ENCODE measurements at regions not wholly inside any gene's neighbourhood (a gene's known extent, or its start where the extent isn't known, plus 50 kb on each side); places are given as distances from the start of the nearest gene placed in this dataset.

DNA sequence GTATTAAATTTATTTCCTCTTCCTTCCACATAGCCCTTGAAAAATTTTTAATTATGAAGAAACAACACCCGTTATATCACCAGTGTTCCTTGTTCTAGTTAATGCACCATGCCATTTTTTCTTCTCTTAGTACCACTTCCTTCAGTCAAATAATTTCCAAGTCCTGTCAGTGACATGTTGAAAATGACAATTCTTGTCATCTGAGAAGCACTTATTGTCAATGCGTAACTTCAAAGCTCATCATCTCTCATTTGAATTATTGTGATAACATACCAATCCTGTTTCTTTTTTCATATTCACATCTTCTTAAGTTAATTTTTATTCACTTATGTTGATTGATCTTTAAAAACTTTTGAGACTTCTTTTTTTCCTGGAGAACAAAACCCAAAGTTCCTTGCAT is 320.4 kb downstream of the ASXL3 start:
- in situ Hi-C loops (cut with MboI; ENCODE audit: low pct_unique_long_range_greater_than_20kb, low sequenced_read_pairs), result no loop called here
- DNase-seq, result no peak

DNA sequence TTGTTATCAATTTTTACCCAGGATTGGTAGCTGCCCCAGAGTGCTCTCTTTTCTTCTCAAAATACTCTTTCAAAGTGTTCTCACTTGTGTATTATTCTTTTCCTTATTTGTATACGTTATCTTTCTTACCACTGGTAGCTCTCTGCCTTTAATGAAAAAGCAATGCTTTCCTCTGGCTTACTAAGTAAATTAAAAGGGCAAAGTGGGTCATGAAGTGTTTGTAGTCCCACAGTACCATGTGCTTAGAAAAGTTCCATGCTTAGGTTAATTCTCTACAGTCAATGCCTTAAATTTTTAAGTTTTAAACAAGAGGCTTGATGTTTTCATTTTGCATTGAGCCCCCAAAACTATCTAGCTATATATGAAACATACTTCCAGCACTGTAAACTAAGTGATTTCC is 300.2 kb downstream of the ASXL3 start:
- DNase-seq, result no peak
- in situ Hi-C loops (cut with MboI; ENCODE audit: low pct_unique_long_range_greater_than_20kb, low sequenced_read_pairs), result no loop called here

DNA sequence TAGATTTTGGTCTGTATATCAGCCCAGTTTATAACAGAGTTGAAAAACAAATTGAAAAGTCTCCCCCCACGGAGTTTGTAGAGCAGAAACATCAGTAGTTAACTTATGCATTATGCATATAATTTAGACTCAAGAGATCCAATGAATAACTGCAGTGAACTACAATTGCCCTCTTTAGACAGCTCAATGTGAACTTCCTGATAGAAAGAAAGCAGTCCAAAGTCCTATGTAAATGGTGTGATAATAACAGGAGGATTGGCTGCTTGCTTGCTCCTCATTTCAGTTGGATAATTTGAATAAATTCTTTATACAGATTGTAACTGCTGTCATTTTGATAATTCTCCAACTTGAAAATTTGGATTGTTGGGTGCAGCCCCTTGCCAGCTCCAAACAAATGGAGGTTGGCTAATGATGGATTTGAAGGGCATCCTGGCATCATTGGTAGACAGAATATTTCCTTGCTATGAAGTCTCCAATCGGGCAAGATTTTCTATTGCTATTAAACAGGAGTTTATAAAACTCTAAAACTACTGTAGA is 297.1 kb downstream of the ASXL3 start:
- no peak for DNase-seq
- in situ Hi-C loops (cut with MboI; ENCODE audit: low pct_unique_long_range_greater_than_20kb, low sequenced_read_pairs), result no loop called here

DNA sequence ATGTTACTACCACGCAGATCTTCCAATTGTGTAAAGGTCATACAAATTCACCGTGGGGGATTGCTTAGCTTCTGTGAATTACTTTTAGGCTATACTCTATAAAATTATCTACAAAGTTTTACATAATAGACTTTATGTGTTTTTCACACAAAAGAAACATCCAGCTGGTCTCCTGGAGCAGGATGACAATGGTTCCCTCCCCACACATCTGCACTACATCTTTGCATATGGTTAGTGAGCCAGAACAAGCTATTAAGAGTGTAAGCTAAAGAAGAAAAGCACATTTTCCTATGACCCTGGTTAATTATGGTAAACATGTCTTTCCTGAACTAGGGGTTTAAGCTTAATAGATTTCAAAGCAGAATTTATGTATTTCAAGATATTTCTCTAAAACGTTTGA is 295.1 kb downstream of the ASXL3 start:
- in situ Hi-C loops (cut with MboI; ENCODE audit: low pct_unique_long_range_greater_than_20kb, low sequenced_read_pairs), result no loop called here

DNA sequence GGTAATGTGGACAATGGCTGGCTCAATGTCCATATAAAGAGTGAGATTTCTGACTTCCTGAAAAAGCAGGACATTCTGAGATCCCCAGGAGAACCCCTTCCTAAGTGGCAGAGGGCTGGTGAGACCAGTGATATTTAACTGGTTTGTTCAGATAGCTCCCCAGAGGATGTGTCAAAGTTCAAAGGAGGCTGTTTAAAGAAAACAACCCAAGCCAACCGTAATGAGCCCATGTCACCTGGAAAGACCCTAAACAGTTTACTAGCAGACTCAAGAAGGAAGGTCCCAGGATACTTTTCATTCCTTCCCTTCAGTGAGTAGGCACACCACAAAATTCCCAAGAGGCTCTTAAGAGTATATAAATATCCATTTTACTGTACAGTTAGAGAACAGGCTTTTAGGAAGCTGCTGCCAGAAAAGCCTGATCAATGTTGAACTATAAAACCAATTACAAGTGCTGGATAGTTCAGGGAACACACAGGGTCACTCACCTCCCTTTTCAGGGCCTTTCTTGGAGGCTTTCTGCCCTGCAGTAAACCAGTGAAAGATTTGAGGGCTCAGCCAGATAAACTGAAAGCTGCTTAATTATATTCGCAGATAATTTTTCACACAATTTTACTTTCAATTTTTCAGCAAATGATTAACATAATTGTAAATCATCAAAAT is 293.5 kb downstream of the ASXL3 start:
- in situ Hi-C loops (cut with MboI; ENCODE audit: low pct_unique_long_range_greater_than_20kb, low sequenced_read_pairs), result no loop called here

More for the DNA sequence above, 295.1 kb downstream of the ASXL3 start:
- DNase-seq, result no peak

DNA sequence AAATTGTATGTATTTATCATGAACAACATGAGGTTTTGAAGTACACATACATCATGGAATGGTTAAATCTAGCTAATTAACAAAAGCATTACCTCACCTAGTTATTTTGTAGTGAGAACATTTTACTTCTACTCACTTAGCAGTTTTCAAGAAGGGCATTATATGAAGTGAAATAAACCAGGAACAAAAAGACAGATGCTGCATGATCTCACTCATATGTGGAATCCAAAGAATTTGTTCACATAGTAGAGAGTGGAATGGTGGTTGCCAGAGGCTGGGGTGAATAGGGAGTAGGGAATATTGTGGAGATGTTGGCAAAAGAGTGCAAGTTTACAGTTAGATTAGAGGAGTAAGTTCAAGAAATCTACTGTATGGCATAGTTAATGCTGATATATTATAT is 292.0 kb downstream of the ASXL3 start:
- no peak for DNase-seq
- in situ Hi-C loops (cut with MboI; ENCODE audit: low pct_unique_long_range_greater_than_20kb, low sequenced_read_pairs), result no loop called here

More for the DNA sequence above, 293.5 kb downstream of the ASXL3 start:
- no peak for DNase-seq

DNA sequence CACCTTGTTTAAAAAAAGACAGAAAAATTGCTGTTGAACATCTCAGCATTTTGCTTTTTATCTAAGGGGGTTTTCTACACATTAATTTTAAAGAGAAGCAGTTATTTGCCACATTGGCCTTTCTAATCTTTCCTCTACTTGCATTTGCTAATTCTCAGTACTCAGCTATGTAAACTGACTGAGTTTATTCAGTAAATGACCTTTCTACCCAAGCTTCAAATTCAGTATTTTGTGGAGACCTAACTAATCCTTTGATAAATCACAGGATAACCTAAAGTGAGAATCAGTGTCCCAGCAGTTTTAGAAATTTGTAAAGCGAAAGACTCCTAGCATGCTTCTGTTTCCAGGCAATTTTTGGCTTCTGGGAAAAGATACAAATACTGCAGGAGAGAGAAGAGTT is 288.4 kb downstream of the ASXL3 start:
- DNase-seq, result no peak
- in situ Hi-C loops (cut with MboI; ENCODE audit: low pct_unique_long_range_greater_than_20kb, low sequenced_read_pairs), result no loop called here

DNA sequence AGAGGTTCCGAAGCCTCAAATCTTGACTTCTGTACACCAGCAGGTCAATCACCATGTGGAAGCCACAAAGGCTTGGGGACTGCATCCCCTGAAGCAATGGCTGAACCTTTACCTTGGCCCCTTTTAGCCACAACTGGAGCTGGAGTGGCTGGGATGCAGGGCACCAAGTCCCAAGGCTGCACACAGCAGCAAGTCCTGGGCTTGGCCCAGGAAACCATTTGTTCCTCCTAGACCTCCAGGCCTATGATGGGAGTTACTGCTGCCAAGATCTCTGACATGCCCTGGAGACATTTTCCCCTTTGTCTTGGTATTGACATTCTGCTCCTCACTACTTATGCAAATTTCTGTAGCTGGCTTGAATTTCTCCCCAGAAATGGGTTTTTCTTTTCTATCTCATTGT is 285.9 kb downstream of the ASXL3 start:
- in situ Hi-C loops (cut with MboI; ENCODE audit: low pct_unique_long_range_greater_than_20kb, low sequenced_read_pairs), result no loop called here
- no peak for DNase-seq

DNA sequence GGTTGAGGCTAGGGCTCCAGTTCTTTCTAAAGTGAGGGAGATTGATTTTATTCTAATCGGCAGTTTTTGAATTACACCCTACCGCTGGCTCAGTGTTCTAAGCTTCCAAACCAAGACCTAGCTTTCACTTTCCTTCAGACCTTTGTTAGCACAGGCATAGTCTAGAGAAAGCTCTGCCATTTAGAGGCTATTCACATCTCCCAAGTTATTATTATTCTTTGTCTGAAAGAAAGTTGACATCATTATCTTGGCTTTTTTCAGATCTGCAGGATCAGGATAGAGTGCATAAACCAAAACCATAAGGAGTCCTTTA is 276.8 kb downstream of the ASXL3 start:
- no peak for DNase-seq
- in situ Hi-C loops (cut with MboI; ENCODE audit: low pct_unique_long_range_greater_than_20kb, low sequenced_read_pairs), result no loop called here

DNA sequence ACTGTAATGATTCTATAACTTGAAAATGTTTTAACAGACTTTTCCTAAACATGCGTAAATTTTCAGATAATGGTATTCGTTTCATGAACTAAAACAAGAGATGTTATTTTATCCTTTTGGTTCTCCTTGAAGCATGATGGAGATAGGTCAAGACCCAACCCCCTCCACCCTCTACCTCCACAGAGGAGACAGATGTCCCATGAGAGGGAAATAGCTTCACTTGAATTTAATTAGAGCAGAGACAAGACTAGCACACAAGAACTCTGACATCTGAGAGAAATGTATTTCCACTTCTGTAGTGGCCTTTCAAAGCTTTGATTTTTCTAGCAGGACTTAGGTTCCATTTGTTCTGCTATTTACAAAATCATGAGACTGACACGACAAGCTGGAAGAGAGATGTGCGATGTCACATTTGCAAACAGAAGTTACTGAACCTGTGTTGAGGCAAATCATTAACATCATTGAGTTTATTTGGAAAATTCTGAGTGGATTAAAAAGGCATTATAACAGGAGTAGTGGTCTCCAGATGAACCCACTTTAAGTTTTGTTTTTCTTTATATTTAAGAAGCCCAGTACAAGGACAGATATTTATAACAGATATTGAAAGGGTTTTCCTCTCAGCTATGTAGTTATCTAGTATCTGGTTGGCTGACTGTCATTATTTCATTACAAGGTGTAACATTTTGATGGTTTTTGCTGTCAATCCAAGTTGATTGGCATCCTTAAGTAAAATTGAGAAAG is 276.2 kb downstream of the ASXL3 start:
- no peak for DNase-seq
- in situ Hi-C loops (cut with MboI; ENCODE audit: low pct_unique_long_range_greater_than_20kb, low sequenced_read_pairs), result no loop called here

DNA sequence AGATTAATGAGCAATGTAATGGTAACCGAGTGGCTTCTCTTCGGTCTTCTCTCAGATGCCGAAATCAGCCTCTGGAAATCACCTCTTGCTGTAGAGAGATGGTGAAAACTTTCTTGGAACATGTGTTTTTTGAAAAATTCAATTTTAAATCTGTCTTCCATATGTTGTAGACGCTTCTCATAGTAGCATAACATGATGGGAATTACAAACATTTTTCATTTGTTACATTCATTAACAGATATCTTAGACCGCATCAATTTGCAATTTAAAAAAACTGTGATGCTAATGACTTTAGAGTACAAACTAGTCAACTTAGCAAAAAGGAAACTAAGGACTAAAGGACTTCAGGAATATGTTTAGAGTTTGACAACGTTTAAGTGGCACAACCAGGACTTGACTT is 275.2 kb downstream of the ASXL3 start:
- in situ Hi-C loops (cut with MboI; ENCODE audit: low pct_unique_long_range_greater_than_20kb, low sequenced_read_pairs), result no loop called here
- DNase-seq, result no peak

DNA sequence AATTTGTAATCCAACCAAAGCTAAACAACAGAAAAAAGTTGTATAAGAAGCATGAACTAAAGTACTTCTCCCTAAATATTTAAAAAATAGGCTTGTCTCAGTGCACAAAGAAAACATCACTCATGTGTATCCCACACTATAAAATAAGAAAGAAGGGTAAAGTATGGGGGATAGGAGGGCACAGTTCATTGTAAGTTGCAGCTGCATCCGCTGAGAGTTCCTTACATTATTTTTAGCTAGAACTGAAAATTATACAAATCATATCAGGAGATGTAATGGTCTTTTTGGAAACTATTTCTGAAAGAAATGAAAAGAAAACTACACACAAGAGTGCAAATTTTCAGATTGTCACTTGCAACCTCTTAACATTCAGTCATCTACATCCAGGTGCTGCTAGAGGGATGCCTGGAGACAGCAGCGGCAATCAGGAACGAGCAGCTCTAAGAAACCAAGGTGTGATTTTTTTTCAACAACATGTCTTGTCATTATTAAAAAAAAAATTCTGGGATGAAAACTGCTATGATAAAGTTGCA is 273.6 kb downstream of the ASXL3 start:
- no peak for DNase-seq
- in situ Hi-C loops (cut with MboI; ENCODE audit: low pct_unique_long_range_greater_than_20kb, low sequenced_read_pairs), result no loop called here

DNA sequence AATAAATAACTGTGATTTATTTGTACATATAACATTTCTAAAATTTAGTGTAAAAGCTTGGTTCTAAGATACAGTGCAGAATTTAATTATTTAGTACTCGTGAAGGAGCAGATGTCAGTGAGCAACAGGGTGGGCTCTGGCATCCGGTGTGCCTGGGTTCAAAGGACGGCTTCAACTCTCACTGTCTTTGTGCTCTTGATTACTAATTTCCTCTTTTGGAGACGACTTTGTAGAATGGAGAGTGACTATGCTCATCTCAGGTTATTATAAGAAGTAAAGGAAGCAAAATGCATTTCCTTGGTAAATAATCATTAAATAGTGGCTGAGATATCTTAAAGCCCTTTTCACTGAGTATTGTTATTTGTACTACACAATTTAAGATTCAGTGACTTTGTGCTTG is 271.7 kb downstream of the ASXL3 start:
- in situ Hi-C loops (cut with MboI; ENCODE audit: low pct_unique_long_range_greater_than_20kb, low sequenced_read_pairs), result no loop called here

DNA sequence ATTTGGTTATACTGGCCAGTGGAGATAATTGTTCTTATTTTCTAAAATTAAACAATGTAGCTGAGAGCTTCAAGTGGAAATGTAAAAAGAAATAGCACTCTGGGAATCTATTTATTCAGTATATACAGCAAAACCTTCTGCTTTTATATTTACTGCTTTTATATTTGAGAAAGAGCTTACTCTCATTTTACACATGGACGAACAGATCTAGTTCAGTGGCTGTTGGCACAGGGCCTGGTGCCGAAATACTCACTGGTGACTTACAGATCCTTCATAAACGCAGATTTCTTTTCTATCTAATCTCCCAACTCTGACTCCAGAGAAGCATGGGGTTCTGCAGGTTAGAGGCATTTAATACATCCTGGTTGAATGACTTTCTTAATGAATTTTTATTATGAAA is 266.2 kb downstream of the ASXL3 start:
- no peak for DNase-seq
- in situ Hi-C loops (cut with MboI; ENCODE audit: low pct_unique_long_range_greater_than_20kb, low sequenced_read_pairs), result no loop called here

More for the DNA sequence above, 271.7 kb downstream of the ASXL3 start:
- DNase-seq, result no peak

DNA sequence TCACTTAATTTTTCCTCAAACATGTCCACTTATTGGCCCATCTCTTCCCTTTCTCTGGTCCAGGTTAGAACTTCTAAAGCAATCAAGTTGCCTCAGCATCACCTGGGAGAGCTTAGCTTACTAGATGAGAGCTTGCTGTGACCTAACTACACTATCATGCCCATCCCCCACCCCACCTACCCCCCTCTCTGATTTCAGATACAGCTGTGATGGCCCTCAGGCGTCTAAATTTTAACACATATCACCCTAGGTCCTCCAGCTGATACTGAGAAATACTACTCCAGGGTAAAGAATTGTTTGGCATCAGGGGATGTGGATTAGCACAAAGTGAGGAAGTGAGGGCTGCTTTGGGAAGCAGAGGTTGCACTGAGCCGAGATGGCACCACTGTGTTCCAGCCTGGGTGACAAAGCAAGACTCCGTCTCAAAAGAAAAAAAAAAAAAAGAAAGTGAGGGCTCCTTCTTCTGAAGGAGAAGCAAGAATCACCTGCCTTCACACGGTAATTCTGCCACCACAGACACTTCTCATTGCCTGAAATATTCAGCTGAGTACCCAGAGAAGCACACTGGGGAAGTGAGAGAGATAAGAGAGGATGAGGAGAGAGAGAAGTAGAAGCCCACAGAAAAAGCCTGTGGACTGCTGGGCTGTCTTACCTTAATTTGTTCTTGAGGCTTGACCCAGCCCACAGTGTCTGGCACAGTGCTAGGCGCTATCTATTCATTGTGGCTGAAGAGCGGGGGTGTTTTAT is 263.4 kb downstream of the ASXL3 start:
- in situ Hi-C loops (cut with MboI; ENCODE audit: low pct_unique_long_range_greater_than_20kb, low sequenced_read_pairs), result no loop called here
- DNase-seq, result no peak

DNA sequence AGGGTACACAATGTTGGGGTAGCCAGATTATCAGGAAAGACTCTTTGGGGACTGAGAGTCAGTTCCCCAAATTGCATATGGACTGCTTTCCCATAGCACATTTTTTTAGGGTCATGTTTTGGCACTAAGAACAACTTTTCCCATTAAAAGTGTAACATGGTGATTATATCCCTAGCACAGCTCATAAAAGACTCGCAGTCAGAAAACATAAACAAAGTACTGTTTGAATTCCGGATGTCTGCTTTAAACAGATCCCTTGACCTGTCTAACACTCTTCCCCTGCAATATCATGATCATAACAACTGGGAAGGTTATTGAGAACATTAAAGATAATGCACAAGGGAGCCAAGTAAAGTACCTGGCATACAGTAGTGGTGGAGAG is 262.2 kb downstream of the ASXL3 start:
- in situ Hi-C loops (cut with MboI; ENCODE audit: low pct_unique_long_range_greater_than_20kb, low sequenced_read_pairs), result no loop called here
- DNase-seq, result no peak

DNA sequence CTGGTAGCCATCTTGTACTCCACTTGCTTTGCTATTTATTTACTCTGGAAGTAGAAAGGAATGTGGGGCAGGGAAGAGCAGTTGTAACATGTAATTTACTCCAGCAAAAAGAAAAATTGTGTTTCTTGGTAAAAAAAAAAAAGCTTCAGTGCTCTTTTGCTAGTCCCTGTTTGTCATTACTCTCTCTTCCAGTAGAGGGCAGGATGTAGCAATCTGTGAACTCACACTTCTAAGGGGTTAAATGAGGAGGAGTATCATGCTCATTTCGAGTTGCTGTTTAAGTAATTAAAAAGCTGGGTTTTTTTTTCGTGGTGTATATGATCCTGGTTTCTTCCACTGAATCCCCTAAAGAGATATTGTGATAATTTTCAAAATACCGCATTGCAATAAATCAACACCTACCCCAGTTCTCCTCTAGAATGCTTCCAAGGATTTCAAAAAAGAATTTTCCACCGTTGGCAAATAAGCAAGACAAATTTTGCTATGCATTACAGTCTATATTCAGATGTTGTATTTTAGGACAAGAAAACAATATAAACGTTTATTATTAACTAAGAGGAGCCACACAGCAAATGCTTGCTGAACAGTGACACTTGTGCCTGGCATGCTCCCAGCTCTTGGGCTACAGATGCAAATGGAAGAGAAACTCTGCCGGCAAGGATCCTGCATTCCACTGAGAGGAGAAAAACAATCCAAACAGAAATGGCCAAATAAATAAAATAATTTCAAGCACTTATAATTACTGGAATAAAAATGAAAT is 261.6 kb downstream of the ASXL3 start:
- in situ Hi-C loops (cut with MboI; ENCODE audit: low pct_unique_long_range_greater_than_20kb, low sequenced_read_pairs), result no loop called here
- peak; percentile 48 for DNase-seq

DNA sequence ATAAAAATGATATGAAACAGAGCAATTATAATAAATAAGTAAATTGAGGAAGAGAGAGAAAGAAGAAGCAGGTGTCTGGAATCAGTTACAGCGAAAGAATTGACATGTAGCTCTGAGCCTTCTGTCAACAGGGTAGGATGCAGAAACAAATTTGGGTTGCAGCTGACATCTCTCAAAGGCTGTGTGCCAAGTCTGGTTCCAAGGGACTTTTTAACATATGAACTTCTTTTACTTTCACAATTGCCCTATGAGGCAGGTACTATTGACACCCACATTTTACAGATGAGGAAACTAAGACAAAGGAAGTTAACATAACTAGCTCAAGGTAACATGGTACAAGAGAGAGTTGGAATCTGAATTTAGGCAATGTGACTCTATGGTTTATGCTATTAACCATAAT is 260.0 kb downstream of the ASXL3 start:
- DNase-seq, result no peak
- in situ Hi-C loops (cut with MboI; ENCODE audit: low pct_unique_long_range_greater_than_20kb, low sequenced_read_pairs), result no loop called here

DNA sequence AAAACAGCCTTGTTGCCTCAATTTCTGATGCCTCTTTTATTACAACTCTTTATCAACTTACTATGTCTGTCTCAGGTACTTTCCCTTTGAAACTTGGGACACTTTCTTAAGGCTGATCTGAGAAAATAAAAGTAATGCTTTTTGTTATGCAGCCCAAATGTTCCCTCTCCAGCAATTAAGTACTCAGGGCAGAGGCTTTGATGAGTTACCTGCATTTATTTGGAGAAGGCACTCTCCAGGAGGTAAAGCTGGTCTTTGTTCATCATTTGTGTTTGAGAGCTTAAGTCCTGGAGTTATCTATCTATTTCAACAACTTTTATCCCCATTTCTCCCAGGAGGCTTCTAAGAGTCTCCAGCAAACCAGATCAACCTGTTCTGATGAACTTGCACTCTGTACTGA is 259.2 kb downstream of the ASXL3 start:
- DNase-seq, result no peak
- in situ Hi-C loops (cut with MboI; ENCODE audit: low pct_unique_long_range_greater_than_20kb, low sequenced_read_pairs), result no loop called here
